CD4-positive, alpha-beta T cell treated with Interleukin-10 for 1 hour (primary cell): ENCODE measurements at regions not wholly inside any gene's neighbourhood (a gene's known extent, or its start where the extent isn't known, plus 50 kb on each side); places are given as distances from the start of the nearest gene placed in this dataset.
"Not testable (repeated sequence)": the region's sequence is repeated elsewhere in the genome, so short reads cannot be mapped to it uniquely, and the experiment has no call there.

ENCODE experiments used
- DNase-seq: peaks from one replicate; pipeline ENCODE4 v3.0.0-alpha.2; 2020

DNA sequence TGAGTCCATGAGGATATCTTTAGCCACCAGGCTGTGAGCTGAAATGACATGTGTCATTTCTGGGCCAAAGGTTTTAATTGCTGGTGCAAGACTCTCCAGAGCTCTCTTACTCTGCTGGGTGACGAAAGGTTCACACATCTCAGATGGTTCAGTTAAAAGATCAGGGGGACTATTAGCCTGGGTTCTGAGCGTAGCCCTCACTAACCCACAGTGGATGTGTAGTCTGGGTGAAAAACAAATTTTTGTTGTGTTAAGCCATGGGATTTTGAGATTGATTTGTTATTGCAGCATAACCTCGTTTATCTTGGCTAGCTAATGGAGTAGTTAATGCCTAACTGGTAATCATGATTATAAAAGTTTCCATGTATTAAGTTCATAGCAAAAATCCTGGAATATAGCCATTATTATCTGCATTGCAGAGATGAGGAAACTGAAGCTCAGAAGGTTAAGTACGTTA lies 251.5 kb downstream of the RMST start:
- no peak for DNase-seq

DNA sequence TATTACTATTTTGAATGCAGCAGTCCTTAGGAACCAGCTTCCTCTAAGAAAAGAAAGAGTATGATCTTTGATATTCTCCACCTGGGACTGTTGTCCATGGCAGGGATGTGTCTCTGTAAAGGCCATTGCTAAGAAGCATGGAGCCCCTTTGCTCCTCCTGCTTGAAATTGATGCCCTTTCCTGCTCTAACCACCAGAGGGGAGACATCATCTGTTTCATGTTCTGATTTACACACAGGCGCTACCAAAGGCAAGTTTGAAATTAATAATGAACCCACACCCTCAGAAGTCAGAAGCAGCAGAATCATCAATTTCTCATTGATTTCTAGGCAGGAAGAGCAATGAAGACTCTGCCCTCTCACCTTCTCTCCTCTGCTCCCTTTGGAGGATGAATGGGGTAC lies 253.8 kb downstream of the RMST start:
- no peak for DNase-seq

DNA sequence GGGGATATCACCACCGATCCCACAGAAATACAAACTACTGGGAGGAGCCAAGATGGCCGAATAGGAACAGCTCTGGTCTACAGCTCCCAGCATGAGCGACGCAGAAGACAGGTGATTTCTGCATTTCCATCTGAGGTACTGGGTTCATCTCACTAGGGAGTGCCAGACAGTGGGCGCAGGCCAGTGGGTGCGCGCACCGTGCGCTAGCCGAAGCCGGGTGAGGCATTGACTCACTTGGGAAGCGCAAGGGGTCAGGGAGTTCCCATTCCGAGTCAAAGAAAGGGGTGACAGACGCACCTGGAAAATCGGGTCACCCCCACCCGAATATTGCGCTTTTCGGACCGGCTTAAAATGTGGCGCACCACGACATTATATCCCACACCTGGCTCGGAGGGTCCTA lies 261.2 kb downstream of the RMST start:
- DNase-seq: not testable (repeated sequence)

DNA sequence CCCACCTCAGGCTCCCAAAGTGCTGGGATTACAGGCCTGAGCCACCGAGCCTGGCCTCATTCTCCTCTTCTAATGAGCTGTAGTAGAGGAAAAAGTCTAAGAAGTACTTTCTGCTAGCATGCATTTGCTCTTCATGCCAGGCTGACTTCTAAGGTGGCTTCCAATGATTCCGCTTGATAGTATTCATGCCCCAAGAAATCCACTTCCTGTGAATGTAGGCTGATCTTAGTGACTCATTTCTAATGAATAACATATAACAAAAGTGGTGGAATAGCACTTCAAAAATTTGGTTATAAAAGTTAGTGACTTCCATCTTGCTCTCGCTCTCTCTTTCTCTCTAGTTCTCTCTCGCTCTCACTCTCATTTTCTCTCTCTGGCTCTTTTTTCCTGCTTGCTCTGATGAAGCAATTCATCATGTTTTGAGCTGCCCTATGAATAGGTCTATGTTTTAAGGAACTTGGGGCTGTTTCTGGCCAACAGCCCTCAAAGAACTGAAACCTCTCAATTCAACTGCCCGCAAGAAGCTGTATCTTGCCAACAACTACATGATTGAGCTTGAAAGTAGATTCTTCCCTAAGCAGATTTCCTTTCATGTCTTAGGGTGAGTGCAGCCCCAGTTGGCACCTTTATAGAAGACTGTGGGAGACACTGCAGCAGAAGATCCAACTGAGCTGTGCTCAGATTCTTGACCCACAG lies 282.9 kb downstream of the RMST start:
- no peak for DNase-seq

DNA sequence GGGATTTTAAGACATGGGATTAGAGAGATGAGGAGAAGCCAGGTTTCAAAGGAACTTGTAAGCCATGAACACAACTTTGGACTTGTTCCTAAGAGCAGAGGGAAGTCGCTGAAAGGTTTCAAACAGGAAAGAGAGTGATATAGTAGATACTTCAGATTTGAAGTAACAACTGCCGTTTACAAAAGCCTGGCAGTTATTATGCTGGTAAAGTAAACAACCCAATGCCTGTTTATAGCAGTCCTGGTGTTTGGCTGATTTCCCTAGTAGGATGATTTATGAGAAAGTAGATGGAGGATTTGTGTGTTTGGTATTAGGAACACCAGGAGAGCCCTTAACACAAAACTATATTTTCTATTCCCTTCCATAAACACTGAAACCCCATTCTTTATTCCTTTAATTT lies 285.7 kb downstream of the RMST start:
- DNase-seq: no peak

DNA sequence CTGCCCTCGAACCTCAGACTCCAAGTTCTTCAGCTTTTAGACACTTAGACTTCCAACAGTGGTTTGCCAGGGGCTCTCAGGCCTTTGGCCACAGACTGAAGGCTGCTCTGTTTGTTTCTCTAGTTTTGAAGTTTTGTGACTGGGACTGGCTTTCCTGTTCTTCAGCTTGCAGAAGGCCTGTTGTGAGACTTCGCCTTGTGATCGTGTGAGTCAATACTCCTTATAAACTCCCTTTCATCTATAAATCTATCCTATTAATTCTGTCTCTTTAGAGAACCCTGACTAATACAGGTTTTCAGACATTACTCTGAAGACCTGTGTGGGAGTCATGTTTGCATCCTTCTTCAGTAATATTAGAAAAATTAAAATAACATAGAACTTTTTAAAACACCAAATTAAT lies 289.1 kb downstream of the RMST start:
- DNase-seq: no peak

DNA sequence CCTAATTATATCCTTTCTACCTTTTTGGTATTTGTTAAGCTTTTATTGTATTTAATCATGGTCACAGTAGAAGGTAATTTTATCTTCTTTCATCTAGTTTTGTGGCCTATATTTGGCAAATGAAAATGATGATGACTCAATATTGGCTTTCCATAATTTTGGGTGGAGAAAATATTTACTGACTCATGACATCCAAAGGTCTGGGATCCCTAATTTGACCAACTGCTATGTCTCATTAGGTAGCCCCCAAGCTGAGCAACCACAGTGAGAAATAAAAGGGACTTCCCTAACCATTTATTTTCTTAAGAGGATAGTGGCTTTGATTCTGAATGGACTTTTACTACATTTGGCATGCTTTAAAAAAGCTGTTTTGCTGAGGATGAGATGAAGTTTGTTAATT lies 289.5 kb downstream of the RMST start:
- no peak for DNase-seq

DNA sequence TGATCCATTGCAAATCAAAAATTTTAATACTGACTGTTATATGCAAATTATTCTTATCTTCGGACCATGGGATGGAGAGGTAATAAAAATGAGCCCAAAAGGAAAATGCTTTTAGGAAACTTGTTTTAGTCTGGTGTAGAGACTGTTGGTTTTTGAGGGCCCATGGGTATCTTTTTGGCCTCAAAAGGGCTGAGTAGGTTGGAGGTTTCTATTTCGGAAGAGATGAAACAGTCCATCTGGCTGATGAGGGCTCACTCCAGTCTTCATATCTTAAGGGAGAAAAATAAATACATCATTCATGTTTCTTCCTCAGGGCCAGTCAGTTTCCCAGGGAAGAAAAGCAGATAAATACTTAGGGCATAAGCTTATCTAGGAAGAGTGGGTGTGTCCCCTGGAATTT lies 290.7 kb downstream of the RMST start:
- DNase-seq: no peak

DNA sequence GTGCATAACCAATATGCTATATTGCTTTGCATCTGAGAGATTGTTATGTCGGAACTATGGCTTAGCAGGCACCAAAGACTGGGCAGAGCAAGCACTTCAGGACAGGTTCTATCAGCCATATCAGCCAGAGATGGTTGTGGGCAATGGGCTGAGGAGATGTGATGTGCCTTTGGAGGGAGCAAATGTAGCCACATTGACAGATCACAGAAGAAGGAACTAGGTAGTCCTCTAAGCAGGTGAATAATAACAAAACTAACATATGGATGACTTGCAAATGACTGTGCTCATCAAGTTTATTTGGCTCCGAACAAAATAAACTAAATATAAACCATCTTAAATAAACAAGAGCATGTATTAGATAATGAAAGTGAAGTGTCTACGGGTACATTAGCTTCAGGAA lies 291.7 kb downstream of the RMST start:
- DNase-seq: no peak

DNA sequence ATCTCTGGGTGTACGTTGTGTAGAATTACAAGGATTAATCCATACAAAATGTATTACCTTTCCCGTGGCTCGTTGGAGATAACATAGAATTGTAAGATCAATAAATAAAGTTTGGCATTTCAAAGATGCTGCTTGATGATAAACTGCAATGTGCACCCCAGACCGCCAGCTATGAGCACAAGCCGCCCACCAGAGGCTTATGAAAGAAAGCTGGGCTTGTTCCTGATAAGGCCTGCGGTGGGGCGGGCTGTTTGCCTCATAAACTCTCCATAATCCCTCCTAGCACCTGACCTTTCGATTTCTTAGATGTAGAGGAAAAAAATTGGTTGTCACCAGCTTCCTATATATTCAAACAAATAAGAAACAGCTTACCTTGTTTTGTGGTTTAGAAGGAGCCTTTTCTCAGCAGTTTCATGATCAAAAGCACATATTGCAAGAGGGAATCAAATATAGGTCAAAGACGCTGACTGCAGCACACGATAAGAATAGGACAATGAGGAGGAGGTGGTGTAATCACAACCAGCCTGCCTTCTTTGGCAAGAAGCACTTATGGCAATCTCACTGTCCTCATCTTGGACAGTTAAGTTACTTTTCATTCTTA lies 293.6 kb downstream of the RMST start:
- no peak for DNase-seq

DNA sequence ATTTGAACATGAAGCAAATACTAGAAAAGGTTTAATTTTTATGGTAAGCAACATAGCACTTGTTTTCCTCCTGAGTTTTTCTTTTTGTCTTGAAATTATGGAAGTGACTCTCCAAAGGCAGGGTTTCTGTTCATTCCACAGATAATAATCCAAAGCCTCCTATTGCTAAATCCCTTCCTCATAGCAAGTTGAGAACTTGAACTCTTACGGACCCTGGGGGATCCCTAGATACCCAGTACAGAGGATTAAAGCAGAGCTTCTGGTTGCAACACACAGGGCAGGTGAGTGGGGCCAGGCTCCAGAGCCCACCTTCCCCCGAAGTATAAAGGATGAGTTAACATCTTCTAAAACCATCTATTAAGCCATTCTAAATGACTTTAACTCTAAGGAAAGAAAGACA lies 294.1 kb downstream of the RMST start:
- no peak for DNase-seq

DNA sequence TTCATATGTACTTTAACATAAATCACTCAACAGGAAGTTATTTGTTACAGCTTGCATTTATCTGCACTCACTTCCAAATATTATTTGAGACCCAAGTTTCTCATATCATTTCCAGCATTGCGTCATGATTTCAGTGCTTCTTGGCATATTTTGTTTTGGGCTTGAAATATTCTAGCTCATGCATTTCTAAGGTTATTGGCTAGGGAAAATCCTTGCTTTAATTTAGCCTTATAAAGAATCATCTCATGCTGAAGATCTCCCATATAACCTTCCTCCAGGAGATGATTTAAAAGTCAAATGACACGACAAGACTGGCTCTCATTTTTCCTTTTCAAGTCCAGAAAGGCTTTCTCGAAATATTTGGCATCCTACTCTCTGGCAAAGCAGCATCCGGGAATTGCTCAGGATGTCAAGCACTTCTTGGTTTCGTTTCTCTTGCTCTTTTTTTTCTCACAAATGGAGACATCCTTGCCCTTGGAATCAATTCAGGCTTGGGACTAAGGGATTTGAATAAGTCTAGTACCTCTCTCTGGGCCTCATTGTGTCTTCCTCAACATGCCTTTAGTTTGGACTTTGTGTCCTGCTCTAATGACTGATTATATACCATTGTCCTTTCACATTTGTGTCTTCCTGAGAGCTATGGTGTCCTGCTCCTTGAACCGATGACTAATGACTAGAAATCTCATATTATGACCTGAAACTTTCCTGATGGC lies 295.0 kb downstream of the RMST start:
- no peak for DNase-seq

DNA sequence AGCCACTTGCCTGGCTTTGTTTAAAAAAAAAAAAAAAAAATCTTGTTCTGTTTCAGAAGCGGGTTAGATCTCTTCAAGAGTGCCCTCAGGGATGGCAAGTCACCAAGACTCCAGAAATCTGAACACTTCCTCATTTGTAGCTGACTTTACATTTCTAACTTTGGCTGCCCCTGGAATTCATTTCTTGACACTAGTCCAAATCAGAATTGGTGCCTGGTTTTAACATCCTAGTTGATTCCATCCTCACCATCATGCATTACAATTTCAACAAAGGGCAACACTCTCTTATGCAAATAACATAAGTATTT lies 295.5 kb downstream of the RMST start:
- no peak for DNase-seq

DNA sequence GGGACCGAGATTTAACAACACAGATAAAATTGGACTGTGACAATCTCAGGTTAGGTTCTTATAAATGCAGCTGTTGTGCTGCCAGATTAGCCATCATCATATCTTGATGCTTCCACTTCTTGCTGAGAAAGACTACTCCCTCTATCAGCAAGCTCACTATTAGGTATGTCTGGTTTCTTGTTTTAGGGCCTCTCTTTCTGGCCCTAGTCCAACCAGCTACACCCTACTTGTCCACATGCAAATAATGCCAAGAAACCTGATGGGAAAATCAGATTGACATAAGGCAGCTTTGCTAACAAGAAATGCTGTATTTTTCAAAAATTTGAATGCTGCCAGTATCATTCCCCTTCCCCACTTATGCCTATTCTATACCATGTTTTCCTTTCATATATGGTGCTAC lies 296.0 kb downstream of the RMST start:
- no peak for DNase-seq

DNA sequence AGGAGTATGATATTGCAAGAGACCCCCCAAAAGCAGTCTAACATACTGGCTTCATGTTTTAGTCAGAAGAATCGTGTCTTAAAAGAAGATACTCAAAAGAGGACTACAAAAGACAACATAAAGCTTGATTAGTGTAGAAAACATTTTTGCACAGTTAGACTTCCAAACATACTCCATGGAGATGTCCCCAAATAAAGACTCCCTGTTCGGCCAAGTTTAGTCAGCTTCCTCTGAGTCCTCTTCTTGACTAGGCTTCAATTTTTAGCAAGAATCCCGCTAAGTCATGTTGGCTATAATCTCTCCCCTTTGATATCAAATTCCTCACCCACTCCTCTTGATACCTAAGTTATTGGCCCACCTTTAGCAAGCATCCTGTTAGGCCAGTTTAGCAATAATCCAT lies 298.0 kb downstream of the RMST start:
- DNase-seq: no peak

DNA sequence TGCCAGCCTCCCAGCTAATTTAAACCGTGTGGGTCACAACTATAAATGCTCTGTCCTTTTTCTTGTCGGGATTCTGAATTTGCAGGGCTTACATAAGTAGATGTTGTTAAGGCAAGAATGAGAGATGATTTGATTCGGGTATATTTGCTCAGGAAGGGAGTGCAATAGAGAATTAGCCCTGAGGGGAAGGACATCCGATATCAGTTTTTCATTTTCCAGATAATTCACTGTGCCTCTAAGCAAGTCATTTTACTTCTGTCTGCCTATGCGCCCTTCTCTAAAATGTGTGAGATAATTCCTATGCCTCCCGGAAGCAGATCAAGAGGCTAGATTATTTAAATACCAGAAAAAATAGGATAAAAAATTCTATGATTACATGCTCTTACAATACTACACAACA lies 300.5 kb downstream of the RMST start:
- DNase-seq: no peak

DNA sequence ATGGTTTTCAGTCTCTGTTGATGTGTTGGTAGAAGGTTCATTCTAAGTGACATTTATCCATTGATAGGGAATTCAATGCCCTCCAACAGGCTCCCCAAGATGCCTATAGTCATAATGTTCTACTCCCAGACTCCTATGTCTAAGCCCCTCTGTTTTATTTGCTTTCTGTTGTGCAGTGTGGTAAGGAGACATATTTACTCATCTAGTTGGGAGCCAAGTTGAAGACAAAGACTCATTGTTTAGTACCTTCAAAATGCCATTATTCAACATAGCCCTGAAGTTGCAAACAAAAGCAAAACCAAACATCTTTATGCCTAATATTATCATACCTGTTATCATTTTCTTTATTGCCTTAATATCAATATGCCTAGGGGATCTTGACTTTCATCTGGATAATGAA lies 302.1 kb downstream of the RMST start:
- DNase-seq: no peak

DNA sequence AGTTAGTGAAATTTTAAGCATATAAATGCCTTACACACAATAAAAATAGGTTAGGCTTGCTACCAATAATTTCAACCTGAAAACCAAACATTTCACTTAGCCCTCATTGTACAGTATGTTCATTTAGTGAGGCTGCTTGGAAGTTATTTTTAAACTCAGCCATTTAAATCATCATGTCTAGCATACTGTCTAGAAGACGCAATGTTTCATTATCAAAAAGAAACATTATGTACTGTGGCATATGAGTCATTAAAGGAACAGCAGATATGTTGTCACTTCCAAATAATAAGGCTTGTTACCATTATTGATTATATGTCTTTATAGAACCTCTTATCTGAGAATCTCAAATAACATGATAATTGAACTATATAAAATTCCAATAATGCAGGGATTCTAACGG lies 304.7 kb downstream of the RMST start:
- no peak for DNase-seq

DNA sequence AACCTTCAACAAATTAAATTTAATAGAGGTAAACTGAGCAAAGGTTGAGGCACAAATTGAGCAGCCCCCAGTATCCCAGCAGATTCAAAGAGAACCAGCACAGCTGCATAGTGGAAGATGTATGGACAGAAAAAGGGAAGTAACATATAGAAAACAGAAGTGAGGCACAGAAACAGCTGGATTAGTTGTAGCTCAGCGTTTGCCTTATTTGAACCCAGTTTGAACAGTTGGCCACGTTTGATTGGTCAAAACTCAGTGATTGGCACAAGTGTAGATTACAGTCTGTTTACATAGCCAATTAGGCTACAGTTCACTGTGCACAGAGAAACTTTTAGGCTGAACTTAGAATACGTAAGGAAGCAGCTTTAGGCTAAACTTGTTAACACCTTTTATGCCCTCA lies 315.5 kb downstream of the RMST start:
- DNase-seq: no peak

DNA sequence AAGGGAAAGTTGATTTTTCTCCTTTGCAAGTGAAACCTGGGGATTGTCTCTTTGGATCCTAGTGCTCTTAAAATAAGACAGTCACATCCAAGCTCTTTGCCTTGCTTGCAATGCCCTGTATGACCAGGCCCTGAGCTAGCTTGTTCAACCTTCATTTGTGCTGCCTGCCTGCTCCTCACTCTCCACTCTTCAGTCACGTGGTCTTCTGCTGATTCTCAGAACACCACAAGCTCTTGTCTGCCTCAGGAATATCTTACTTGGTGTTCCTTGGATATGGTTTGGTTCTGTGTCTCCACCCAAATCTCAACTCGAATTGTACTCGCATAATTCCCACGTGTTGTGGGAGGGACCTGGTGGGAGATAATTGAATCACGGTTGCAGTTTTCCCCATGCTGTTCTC lies 318.7 kb downstream of the RMST start:
- DNase-seq: no peak

DNA sequence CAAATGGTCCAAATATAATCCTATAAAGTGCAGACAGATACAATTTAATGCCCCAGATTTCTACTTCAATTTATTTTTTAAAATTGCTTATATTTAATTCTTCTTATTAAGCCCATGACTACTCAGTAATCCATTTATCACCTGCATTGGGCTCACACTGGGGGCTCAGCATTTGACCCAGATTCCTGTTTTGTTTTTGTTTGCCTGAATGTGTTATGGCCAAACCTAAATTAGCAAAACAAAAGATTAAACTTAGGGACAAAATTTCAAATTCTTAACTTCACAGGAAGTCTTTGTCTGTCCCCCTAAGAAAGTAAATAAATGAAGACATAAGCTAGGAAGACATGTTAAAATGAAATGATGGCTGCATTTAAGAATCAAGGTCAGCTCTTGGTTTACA lies 322.3 kb downstream of the RMST start:
- DNase-seq: no peak

DNA sequence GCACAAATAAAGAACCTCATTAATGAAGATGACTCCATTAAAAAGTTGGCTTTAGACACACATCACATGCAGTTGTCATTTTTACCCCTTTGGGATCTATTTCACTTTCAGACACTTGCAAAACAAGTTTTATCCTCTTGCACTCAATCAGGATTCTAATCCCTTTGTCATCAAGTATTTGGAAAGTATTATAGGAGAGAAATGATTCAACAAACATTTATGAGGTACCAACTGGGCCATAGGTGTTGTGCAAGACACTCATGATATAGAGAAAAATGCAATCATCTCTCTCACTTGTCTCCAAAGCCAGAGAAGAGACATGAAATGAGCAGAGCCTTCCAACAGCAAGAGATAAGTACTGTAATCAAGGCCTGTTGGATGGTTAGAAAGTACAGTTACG lies 327.7 kb downstream of the RMST start:
- DNase-seq: no peak

DNA sequence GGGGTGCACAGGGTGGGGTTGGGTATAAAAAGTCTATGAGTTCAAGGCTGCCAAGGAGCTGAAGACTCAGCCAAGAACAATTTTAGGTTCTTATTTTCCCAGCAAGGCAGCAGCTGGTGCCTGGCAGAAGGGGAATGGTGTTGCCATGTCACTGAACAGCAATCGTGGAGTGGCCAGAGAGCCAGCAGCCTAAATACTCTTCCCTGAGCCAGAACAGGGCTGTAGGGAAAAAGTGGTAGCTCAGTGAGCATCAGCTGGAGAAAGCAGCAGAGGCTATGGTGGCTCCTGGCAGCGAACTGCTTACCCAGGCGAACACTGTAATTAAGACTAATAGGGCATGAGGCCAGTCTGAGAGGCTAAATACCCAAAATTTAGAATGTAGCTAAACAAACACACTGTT lies 334.9 kb downstream of the RMST start:
- DNase-seq: no peak

DNA sequence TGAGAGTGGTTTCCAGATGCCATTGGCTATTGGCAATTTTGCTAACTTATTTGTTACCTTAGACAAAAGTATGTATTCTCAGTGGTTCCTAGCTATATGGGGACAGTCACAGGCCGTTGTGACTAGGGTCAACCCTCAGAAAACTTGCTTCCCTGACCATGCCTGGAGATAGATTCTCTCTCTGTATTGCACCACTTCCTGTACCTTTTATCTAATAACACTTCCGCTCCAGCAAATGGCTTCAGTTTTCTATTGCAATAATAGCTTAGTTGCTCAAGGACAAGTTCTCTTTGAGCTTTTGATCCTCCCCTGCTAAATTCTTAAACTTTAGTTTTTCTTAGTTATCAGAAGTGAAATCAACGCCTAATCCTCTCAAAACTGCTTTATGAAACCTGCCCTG lies 338.0 kb downstream of the RMST start:
- DNase-seq: no peak
